ENCODE measurements at regions not wholly inside any gene's neighbourhood (a gene's known extent, or its start where the extent isn't known, plus 50 kb on each side); places are given as distances from the start of the nearest gene placed in this dataset.

DNA sequence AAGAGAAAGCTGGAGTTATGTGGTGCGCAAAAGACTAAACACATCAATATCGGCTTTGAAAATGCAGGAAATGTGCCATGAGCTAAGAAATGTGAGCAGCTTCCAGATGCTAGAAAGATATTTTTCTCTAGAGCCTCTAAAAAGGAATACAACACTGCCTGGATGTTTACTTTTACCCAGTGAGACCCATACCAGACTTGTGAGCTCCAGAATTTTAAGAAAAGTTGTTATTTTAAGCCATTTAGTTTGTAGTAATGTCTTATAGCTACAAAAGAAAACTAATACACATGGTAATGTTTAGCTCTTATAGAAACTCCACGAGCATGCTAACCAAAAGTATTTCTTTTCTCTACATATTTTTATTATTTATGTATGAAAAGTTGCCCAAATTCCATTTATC is 1389.4 kb downstream of the C4orf33 start:
- no peaks in the 10 kb centered on the region for H3K9me1 ChIP-seq (ENCODE audit: control insufficient read depth, extremely low read depth, insufficient read depth, low read length)
- H3K4me3 ChIP-seq (ENCODE audit: control insufficient read depth in 2 of 3, extremely low read depth in 1 of 3, insufficient read depth in 2 of 3, low read depth in 1 of 3, low read length in 3 of 3), result no peak overlapping the region
- no peak for FAIRE-seq
- H3K27me3 ChIP-seq (ENCODE audit: control insufficient read depth, extremely low read depth, insufficient read depth, low read length), result no peaks in the 10 kb centered on the region
- dilution Hi-C loops (cut with MboI; ENCODE audit: extremely low pct_ligation_motif_present, low sequenced_read_pairs), result no loop called here
- no peaks in the 10 kb centered on the region for H3K9me3 ChIP-seq (ENCODE audit: control insufficient read depth, low read depth, low read length)
- H3K79me2 ChIP-seq (ENCODE audit: control insufficient read depth, insufficient read depth, low read length), result no peaks in the 10 kb centered on the region
- H2AFZ ChIP-seq (ENCODE audit: control insufficient read depth, low read length), result no peak overlapping the region
- no peak for TF ChIP-seq EZH2 (IDR thresholded peaks at IDR 0.05; ENCODE audit: low read length)
- TF ChIP-seq, protein P1, sequence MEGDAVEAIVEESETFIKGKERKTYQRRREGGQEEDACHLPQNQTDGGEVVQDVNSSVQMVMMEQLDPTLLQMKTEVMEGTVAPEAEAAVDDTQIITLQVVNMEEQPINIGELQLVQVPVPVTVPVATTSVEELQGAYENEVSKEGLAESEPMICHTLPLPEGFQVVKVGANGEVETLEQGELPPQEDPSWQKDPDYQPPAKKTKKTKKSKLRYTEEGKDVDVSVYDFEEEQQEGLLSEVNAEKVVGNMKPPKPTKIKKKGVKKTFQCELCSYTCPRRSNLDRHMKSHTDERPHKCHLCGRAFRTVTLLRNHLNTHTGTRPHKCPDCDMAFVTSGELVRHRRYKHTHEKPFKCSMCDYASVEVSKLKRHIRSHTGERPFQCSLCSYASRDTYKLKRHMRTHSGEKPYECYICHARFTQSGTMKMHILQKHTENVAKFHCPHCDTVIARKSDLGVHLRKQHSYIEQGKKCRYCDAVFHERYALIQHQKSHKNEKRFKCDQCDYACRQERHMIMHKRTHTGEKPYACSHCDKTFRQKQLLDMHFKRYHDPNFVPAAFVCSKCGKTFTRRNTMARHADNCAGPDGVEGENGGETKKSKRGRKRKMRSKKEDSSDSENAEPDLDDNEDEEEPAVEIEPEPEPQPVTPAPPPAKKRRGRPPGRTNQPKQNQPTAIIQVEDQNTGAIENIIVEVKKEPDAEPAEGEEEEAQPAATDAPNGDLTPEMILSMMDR (optimal IDR thresholded peaks at IDR 0.05 in 1 of 3, IDR thresholded peaks at IDR 0.05 in 1 of 3, conservative IDR thresholded peaks at IDR 0.05 in 1 of 3; ENCODE audit: extremely low read depth in 1 of 3, insufficient read depth in 2 of 3, low read length in 3 of 3), result no peak
- no peak for DNase-seq (ENCODE audit: low read depth, low spot score)
- H3K4me1 ChIP-seq (ENCODE audit: control insufficient read depth, extremely low read depth, insufficient read depth, low read length), result no peaks in the 10 kb centered on the region
- no peaks in the 10 kb centered on the region for H3K36me3 ChIP-seq (ENCODE audit: control insufficient read depth in 2 of 2, extremely low read depth in 1 of 2, insufficient read depth in 2 of 2, low read length in 2 of 2)
- no peak overlapping the region for H3K9ac ChIP-seq (ENCODE audit: control insufficient read depth, extremely low read depth, insufficient read depth, low read length)
- H4K20me1 ChIP-seq (ENCODE audit: control insufficient read depth, extremely low read depth, insufficient read depth, low read length), result no peaks in the 10 kb centered on the region
- no peak overlapping the region for H3K27ac ChIP-seq (ENCODE audit: control insufficient read depth, insufficient read depth, low read length)
- no peak overlapping the region for H3K4me2 ChIP-seq (ENCODE audit: control insufficient read depth, extremely low read depth, insufficient read depth, low read depth, low read length)

DNA sequence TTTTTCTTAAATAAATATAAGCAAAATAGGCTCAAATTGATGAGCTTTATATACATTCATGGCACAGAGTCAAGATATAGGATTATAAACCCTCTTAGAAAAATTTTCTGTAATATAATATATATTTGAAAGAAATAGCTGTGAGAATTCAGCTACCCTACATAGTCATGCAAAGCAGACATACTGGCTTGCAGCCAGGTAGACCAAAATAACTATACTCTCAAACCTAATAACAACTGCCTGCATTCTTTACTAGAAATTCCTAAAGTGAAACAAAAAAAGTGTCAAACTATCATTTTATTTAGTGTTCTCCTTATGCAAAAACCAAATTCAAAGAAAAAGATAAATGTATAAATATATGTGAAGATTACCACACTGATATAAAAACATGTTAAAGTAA is 1390.2 kb downstream of the C4orf33 start:
- H3K4me1 ChIP-seq (ENCODE audit: control insufficient read depth, extremely low read depth, insufficient read depth, low read length), result no peaks in the 10 kb centered on the region
- H3K9ac ChIP-seq (ENCODE audit: control insufficient read depth, extremely low read depth, insufficient read depth, low read length), result no peak overlapping the region
- H3K4me3 ChIP-seq (ENCODE audit: control insufficient read depth in 2 of 3, extremely low read depth in 1 of 3, insufficient read depth in 2 of 3, low read depth in 1 of 3, low read length in 3 of 3), result no peak overlapping the region
- no peaks in the 10 kb centered on the region for H3K36me3 ChIP-seq (ENCODE audit: control insufficient read depth in 2 of 2, extremely low read depth in 1 of 2, insufficient read depth in 2 of 2, low read length in 2 of 2)
- no peak overlapping the region for H3K27ac ChIP-seq (ENCODE audit: control insufficient read depth, insufficient read depth, low read length)
- H3K9me3 ChIP-seq (ENCODE audit: control insufficient read depth, low read depth, low read length), result no peaks in the 10 kb centered on the region
- no peaks in the 10 kb centered on the region for H4K20me1 ChIP-seq (ENCODE audit: control insufficient read depth, extremely low read depth, insufficient read depth, low read length)
- FAIRE-seq, result no peak
- TF ChIP-seq, protein P1 (optimal IDR thresholded peaks at IDR 0.05 in 1 of 3, IDR thresholded peaks at IDR 0.05 in 1 of 3, conservative IDR thresholded peaks at IDR 0.05 in 1 of 3; ENCODE audit: extremely low read depth in 1 of 3, insufficient read depth in 2 of 3, low read length in 3 of 3), result no peak
- no peak for TF ChIP-seq EZH2 (IDR thresholded peaks at IDR 0.05; ENCODE audit: low read length)
- no peak overlapping the region for H3K4me2 ChIP-seq (ENCODE audit: control insufficient read depth, extremely low read depth, insufficient read depth, low read depth, low read length)
- H3K9me1 ChIP-seq (ENCODE audit: control insufficient read depth, extremely low read depth, insufficient read depth, low read length), result no peaks in the 10 kb centered on the region
- no peaks in the 10 kb centered on the region for H3K27me3 ChIP-seq (ENCODE audit: control insufficient read depth, extremely low read depth, insufficient read depth, low read length)
- H2AFZ ChIP-seq (ENCODE audit: control insufficient read depth, low read length), result no peak overlapping the region
- dilution Hi-C loops (cut with MboI; ENCODE audit: extremely low pct_ligation_motif_present, low sequenced_read_pairs), result no loop called here
- no peak for DNase-seq (ENCODE audit: low read depth, low spot score)
- no peaks in the 10 kb centered on the region for H3K79me2 ChIP-seq (ENCODE audit: control insufficient read depth, insufficient read depth, low read length)
